Neural cell (in vitro differentiated cells): ENCODE measurements at regions not wholly inside any gene's neighbourhood (a gene's known extent, or its start where the extent isn't known, plus 50 kb on each side); places are given as distances from the start of the nearest gene placed in this dataset.

ENCODE experiments used
- H2AFZ ChIP-seq: fragments of 200-600, 300-800 bp; sonication (generic), shearing (Covaris generic); 2 replicates; pipeline ENCODE4 v1.6.0; 2014; ENCODE audit warnings: low read depth, mild to moderate bottlenecking, antibody characterized with exemption, low read length, moderate library complexity
- H3F3A ChIP-seq: fragments of 200-600 bp; shearing (Covaris generic); 2 replicates; pipeline ENCODE4 v1.6.1; 2016; ENCODE audit warnings: mild to moderate bottlenecking, moderate library complexity, mixed read lengths, antibody characterized with exemption, low read length; ENCODE audit not compliant: insufficient read depth, poor library complexity, severe bottlenecking
- H3K27ac ChIP-seq: fragments of 200-600, 300-800 bp; sonication (generic), shearing (Covaris generic); 2 replicates; pipeline ENCODE4 v1.5.1; 2014; ENCODE audit warnings: mild to moderate bottlenecking, low read length, moderate library complexity
- H3K27me3 ChIP-seq: fragments of 300-800, 200-600 bp; sonication (generic), shearing (Covaris generic); 2 replicates; pipeline ENCODE4 v1.6.0; 2014; ENCODE audit warnings: mild to moderate bottlenecking, low read depth, low read length, moderate library complexity; ENCODE audit not compliant: insufficient read depth
- H3K36me3 ChIP-seq: fragments of 300-800, 200-600 bp; sonication (generic), shearing (Covaris generic); 2 replicates; pipeline ENCODE4 v1.5.1; 2014; ENCODE audit warnings: mild to moderate bottlenecking, antibody characterized with exemption, low read length, moderate library complexity; ENCODE audit not compliant: insufficient read depth
- H3K4me2 ChIP-seq: fragments of 300-800, 200-600 bp; sonication (generic), shearing (Covaris generic); 2 replicates; pipeline ENCODE4 v1.6.0; 2014; ENCODE audit warnings: mild to moderate bottlenecking, low read length
- H3K4me3 ChIP-seq: fragments of 300-800, 200-600 bp; sonication (generic), shearing (Covaris generic); 2 replicates; pipeline ENCODE4 v1.5.1; 2014; ENCODE audit warnings: mild to moderate bottlenecking, low read length, moderate library complexity
- H3K79me2 ChIP-seq: fragments of 200-600 bp; shearing (Covaris generic); replicated peaks from 2 replicates; pipeline ENCODE4 v1.6.0; 2014; ENCODE audit warnings: mild to moderate bottlenecking, low read length, moderate library complexity; ENCODE audit not compliant: insufficient read depth
- H3K9ac ChIP-seq: fragments of 300-800, 200-600 bp; sonication (generic), shearing (Covaris generic); 2 replicates; pipeline ENCODE4 v1.6.1; 2016; ENCODE audit warnings: mild to moderate bottlenecking, low read length, mixed read lengths
- H3K9me2 ChIP-seq: fragments of 200-600 bp; shearing (Covaris generic); 2 replicates; pipeline ENCODE4 v1.6.1; 2016; ENCODE audit warnings: mild to moderate bottlenecking, low read length, mixed read lengths; ENCODE audit not compliant: insufficient read depth
- H3K9me3 ChIP-seq: fragments of 200-600, 300-800 bp; sonication (generic), shearing (Covaris generic); 2 replicates; pipeline ENCODE4 v1.6.1; 2016; ENCODE audit warnings: mild to moderate bottlenecking, mixed run types, low read length, moderate library complexity, mixed read lengths
- H4K20me1 ChIP-seq: fragments of 200-600 bp; shearing (Covaris generic); 2 replicates; pipeline ENCODE4 v1.6.1; 2016; ENCODE audit warnings: mild to moderate bottlenecking, mixed run types; ENCODE audit not compliant: insufficient read depth
- EP300 ChIP-seq: fragments of 450-650 bp; conservative IDR thresholded peaks from 2 replicates; pipeline ENCODE4 v1.6.1; 2014; ENCODE audit warnings: antibody characterized with exemption, mild to moderate bottlenecking, moderate library complexity; ENCODE audit not compliant: poor library complexity, severe bottlenecking
- EZH2 ChIP-seq: fragments of 200-600, 300-800 bp; shearing (Covaris generic), sonication (generic); IDR thresholded peaks from 2 replicates; pipeline ENCODE4 v1.6.1; 2014; ENCODE audit warnings: antibody characterized with exemption, low read length, borderline replicate concordance, mild to moderate bottlenecking; ENCODE audit not compliant: insufficient read depth, poor library complexity, severe bottlenecking
- MXI1 ChIP-seq: fragments of 450-650 bp; conservative IDR thresholded peaks from 2 replicates; pipeline ENCODE4 v1.6.1; 2014; ENCODE audit warnings: antibody characterized with exemption, mild to moderate bottlenecking; ENCODE audit not compliant: poor library complexity, severe bottlenecking
- POLR2AphosphoS5 ChIP-seq: IDR thresholded peaks from 2 replicates; pipeline ENCODE4 v1.6.1; 2012
- RAD21 ChIP-seq: fragments of 450-650 bp; conservative IDR thresholded peaks from 2 replicates; pipeline ENCODE4 v1.6.1; 2014; ENCODE audit warnings: antibody characterized with exemption, mild to moderate bottlenecking, moderate library complexity
- SMC3 ChIP-seq: fragments of 450-650 bp; conservative IDR thresholded peaks from 2 replicates; pipeline ENCODE4 v1.6.1; 2014; ENCODE audit warnings: antibody characterized with exemption, mild to moderate bottlenecking, moderate library complexity; ENCODE audit not compliant: poor library complexity
- TAF1 ChIP-seq: IDR thresholded peaks from 2 replicates; pipeline ENCODE4 v1.6.1; 2012; ENCODE audit warnings: low read depth
- TF ChIP-seq, protein P1 (sequence below): fragments of 450-650 bp; IDR thresholded peaks from 2 replicates; pipeline ENCODE4 v1.5.1; 2014; ENCODE audit warnings: antibody characterized with exemption, mild to moderate bottlenecking, moderate library complexity; ENCODE audit not compliant: poor library complexity, severe bottlenecking
- TF ChIP-seq, protein P2 (sequence below): IDR thresholded peaks from 2 replicates; pipeline ENCODE4 v1.6.1; 2012; ENCODE audit warnings: borderline replicate concordance

GRCh38 chr17:5809056-5809455 lies 224.7 kb upstream of the NLRP1 start:
- Histone ChIP-seq H3K79me2 (no peaks in the 10 kb centered on the region), H3K9me3 (no peaks in the 10 kb centered on the region), H3K4me2 (no peak overlapping the region), H2AFZ (no peak overlapping the region), H3F3A (no peaks in the 10 kb centered on the region), H3K9me2 (no peaks in the 10 kb centered on the region), H3K9ac (no peak overlapping the region), H4K20me1 (no peaks in the 10 kb centered on the region), H3K27me3 (no peaks in the 10 kb centered on the region), H3K27ac (no peak overlapping the region), H3K4me3 (no peak overlapping the region), H3K36me3 (no peaks in the 10 kb centered on the region)
- TF ChIP-seq, protein P1, sequence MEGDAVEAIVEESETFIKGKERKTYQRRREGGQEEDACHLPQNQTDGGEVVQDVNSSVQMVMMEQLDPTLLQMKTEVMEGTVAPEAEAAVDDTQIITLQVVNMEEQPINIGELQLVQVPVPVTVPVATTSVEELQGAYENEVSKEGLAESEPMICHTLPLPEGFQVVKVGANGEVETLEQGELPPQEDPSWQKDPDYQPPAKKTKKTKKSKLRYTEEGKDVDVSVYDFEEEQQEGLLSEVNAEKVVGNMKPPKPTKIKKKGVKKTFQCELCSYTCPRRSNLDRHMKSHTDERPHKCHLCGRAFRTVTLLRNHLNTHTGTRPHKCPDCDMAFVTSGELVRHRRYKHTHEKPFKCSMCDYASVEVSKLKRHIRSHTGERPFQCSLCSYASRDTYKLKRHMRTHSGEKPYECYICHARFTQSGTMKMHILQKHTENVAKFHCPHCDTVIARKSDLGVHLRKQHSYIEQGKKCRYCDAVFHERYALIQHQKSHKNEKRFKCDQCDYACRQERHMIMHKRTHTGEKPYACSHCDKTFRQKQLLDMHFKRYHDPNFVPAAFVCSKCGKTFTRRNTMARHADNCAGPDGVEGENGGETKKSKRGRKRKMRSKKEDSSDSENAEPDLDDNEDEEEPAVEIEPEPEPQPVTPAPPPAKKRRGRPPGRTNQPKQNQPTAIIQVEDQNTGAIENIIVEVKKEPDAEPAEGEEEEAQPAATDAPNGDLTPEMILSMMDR, result no peak
- TF ChIP-seq EP300 (no peak), SMC3 (no peak), POLR2AphosphoS5 (no peak), TAF1 (no peak), RAD21 (no peak), EZH2 (no peak), MXI1 (no peak)
- TF ChIP-seq, protein P2, sequence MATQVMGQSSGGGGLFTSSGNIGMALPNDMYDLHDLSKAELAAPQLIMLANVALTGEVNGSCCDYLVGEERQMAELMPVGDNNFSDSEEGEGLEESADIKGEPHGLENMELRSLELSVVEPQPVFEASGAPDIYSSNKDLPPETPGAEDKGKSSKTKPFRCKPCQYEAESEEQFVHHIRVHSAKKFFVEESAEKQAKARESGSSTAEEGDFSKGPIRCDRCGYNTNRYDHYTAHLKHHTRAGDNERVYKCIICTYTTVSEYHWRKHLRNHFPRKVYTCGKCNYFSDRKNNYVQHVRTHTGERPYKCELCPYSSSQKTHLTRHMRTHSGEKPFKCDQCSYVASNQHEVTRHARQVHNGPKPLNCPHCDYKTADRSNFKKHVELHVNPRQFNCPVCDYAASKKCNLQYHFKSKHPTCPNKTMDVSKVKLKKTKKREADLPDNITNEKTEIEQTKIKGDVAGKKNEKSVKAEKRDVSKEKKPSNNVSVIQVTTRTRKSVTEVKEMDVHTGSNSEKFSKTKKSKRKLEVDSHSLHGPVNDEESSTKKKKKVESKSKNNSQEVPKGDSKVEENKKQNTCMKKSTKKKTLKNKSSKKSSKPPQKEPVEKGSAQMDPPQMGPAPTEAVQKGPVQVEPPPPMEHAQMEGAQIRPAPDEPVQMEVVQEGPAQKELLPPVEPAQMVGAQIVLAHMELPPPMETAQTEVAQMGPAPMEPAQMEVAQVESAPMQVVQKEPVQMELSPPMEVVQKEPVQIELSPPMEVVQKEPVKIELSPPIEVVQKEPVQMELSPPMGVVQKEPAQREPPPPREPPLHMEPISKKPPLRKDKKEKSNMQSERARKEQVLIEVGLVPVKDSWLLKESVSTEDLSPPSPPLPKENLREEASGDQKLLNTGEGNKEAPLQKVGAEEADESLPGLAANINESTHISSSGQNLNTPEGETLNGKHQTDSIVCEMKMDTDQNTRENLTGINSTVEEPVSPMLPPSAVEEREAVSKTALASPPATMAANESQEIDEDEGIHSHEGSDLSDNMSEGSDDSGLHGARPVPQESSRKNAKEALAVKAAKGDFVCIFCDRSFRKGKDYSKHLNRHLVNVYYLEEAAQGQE, result no peak

GRCh38 chr17:5809580-5810188 lies 225.4 kb upstream of the NLRP1 start:
- Histone ChIP-seq H3K4me2 (no peak overlapping the region), H3F3A (no peaks in the 10 kb centered on the region), H3K27ac (no peak overlapping the region), H2AFZ (no peak overlapping the region), H3K9me3 (no peaks in the 10 kb centered on the region), H3K9ac (no peak overlapping the region), H4K20me1 (no peaks in the 10 kb centered on the region), H3K36me3 (no peaks in the 10 kb centered on the region), H3K27me3 (no peaks in the 10 kb centered on the region), H3K4me3 (no peak overlapping the region), H3K79me2 (no peaks in the 10 kb centered on the region), H3K9me2 (no peaks in the 10 kb centered on the region)
- no peak for TF ChIP-seq TAF1
- TF ChIP-seq, protein P1, result no peak
- TF ChIP-seq MXI1, result no peak
- no peak for TF ChIP-seq SMC3
- no peak for TF ChIP-seq RAD21
- TF ChIP-seq, protein P2, result no peak
- no peak for TF ChIP-seq EP300
- no peak for TF ChIP-seq EZH2
- TF ChIP-seq POLR2AphosphoS5, result no peak
